GM23338 (cell line): ENCODE measurements at regions not wholly inside any gene's neighbourhood (a gene's known extent, or its start where the extent isn't known, plus 50 kb on each side); places are given as distances from the start of the nearest gene placed in this dataset.

ENCODE experiments used
- ATAC-seq: fragments of 200-7000 bp; cut with Tn5 transposase; 3 replicates; pipeline ENCODE4 v1.9.1; 2020
- DNase-seq: peaks from one replicate; pipeline ENCODE4 v3.0.0-alpha.2; 2015; ENCODE audit warnings: low spot score
- H2AFZ ChIP-seq: fragments of 200-600 bp; sonication (generic); 2 replicates; pipeline ENCODE4 v1.8.0; 2016; ENCODE audit warnings: antibody characterized with exemption, mild to moderate bottlenecking, moderate library complexity
- H3F3A ChIP-seq: fragments of 200-600 bp; sonication (generic); replicated peaks from 2 replicates; pipeline ENCODE4 v1.8.0; 2017; ENCODE audit warnings: antibody characterized with exemption, mixed run types, low read depth
- H3K27ac ChIP-seq: fragments of 200-600 bp; sonication (generic); 2 replicates; pipeline ENCODE4 v1.6.1; 2016; ENCODE audit warnings: low read depth
- H3K27me3 ChIP-seq: fragments of 200-600 bp; sonication (generic); 2 replicates; pipeline ENCODE4 v1.8.0; 2016; ENCODE audit warnings: mild to moderate bottlenecking, mixed run types, moderate library complexity; ENCODE audit not compliant: insufficient read depth
- H3K36me3 ChIP-seq: fragments of 200-600 bp; sonication (generic); 2 replicates; pipeline ENCODE4 v1.8.0; 2016; ENCODE audit warnings: mild to moderate bottlenecking; ENCODE audit not compliant: insufficient read depth
- H3K4me1 ChIP-seq: fragments of 200-600 bp; sonication (generic); 2 replicates; pipeline ENCODE4 v1.8.0; 2016; ENCODE audit warnings: mild to moderate bottlenecking, moderate library complexity; ENCODE audit not compliant: insufficient read depth
- H3K4me2 ChIP-seq: fragments of 200-600 bp; sonication (generic); 2 replicates; pipeline ENCODE4 v1.7.1; 2017; ENCODE audit warnings: mixed run types
- H3K4me3 ChIP-seq: fragments of 200-600 bp; sonication (generic); 2 replicates; pipeline ENCODE4 v1.6.1; 2016; ENCODE audit warnings: mixed run types
- H3K79me2 ChIP-seq: fragments of 200-600 bp; sonication (generic); replicated peaks from 2 replicates; pipeline ENCODE4 v1.8.0; 2017; ENCODE audit warnings: mild to moderate bottlenecking; ENCODE audit not compliant: insufficient read depth
- H3K9me2 ChIP-seq: fragments of 200-600 bp; sonication (generic); 2 replicates; pipeline ENCODE4 v1.8.0; 2017; ENCODE audit not compliant: insufficient read depth
- H4K20me1 ChIP-seq: fragments of 200-600 bp; sonication (generic); replicated peaks from 2 replicates; pipeline ENCODE4 v1.8.0; 2017; ENCODE audit warnings: mild to moderate bottlenecking; ENCODE audit not compliant: insufficient read depth
- H3K27ac Mint-ChIP-seq: 2 replicates; pipeline ENCODE4 v1.8.0; 2020; ENCODE audit warnings: inconsistent platforms, mild to moderate bottlenecking, moderate library complexity, mixed read lengths
- H3K27me3 Mint-ChIP-seq: 3 replicates; pipeline ENCODE4 v1.8.0; 2022; ENCODE audit warnings: low read depth, mild to moderate bottlenecking, moderate library complexity, mixed read lengths, inconsistent platforms; ENCODE audit not compliant: insufficient read depth, poor library complexity
- H3K36me3 Mint-ChIP-seq: 3 replicates; pipeline ENCODE4 v1.8.0; 2021; ENCODE audit warnings: low read depth, mild to moderate bottlenecking, inconsistent platforms, moderate library complexity, mixed read lengths
- H3K4me1 Mint-ChIP-seq: 3 replicates; pipeline ENCODE4 v1.8.0; 2020; ENCODE audit warnings: mild to moderate bottlenecking, inconsistent platforms, mixed read lengths
- H3K4me3 Mint-ChIP-seq: 3 replicates; pipeline ENCODE4 v1.8.0; 2021; ENCODE audit warnings: moderate library complexity, mild to moderate bottlenecking, inconsistent platforms, mixed read lengths
- H3K9me3 Mint-ChIP-seq: 3 replicates; pipeline ENCODE4 v1.8.0; 2020; ENCODE audit warnings: moderate library complexity, mild to moderate bottlenecking, inconsistent platforms, mixed read lengths
- CREB1 ChIP-seq: fragments of 250-450 bp; sonication (Bioruptor Pico); IDR thresholded peaks from 2 replicates; pipeline ENCODE4 v1.5.0; 2020; ENCODE audit warnings: low read depth, mild to moderate bottlenecking, moderate library complexity
- CTCF ChIP-seq, 2 experiments: fragments of 200-600 bp in 1 of 2; sonication (generic) in 1 of 2; conservative IDR thresholded peaks; 2 replicates each; pipeline versions ENCODE4 v1.5.1 to v1.6.1; 2016 to 2017; ENCODE audit warnings: antibody characterized with exemption in 2 of 2, low read depth in 2 of 2, mild to moderate bottlenecking in 2 of 2, moderate library complexity in 1 of 2
- ETS1 ChIP-seq: IDR thresholded peaks from 2 replicates; pipeline ENCODE4 v1.6.1; 2016; ENCODE audit warnings: antibody characterized with exemption
- JUNB ChIP-seq: IDR thresholded peaks from one replicate; pipeline ENCODE4 v1.6.1; 2016; ENCODE audit warnings: antibody characterized with exemption; ENCODE audit not compliant: unreplicated experiment
- NANOG ChIP-seq: IDR thresholded peaks from 2 replicates; pipeline ENCODE4 v1.6.1; 2016; ENCODE audit warnings: antibody characterized with exemption, borderline replicate concordance
- POLR2AphosphoS5 ChIP-seq: IDR thresholded peaks from 2 replicates; pipeline ENCODE4 v1.6.1; 2016; ENCODE audit warnings: antibody characterized with exemption, low read depth
- STAT1 ChIP-seq: IDR thresholded peaks from one replicate; pipeline ENCODE4 v1.6.1; 2016; ENCODE audit warnings: antibody characterized with exemption; ENCODE audit not compliant: unreplicated experiment
- ZNF114 ChIP-seq: fragments of 250-450 bp; sonication (Bioruptor Pico); IDR thresholded peaks from 2 replicates; pipeline ENCODE4 v1.5.0; 2020; ENCODE audit warnings: mild to moderate bottlenecking, moderate library complexity
- ZNF462 ChIP-seq: fragments of 250-450 bp; sonication (Bioruptor Pico); IDR thresholded peaks from 2 replicates; pipeline ENCODE4 v1.5.0; 2020; ENCODE audit warnings: mild to moderate bottlenecking, moderate library complexity

- Histone ChIP-seq H4K20me1 (no peaks in the 10 kb centered on the region), H3K79me2 (no peaks in the 10 kb centered on the region), H3K27ac (no peak overlapping the region), H3K4me2 (no peak overlapping the region), H3K4me1 (no peaks in the 10 kb centered on the region), H3K9me2 (no peaks in the 10 kb centered on the region), H3K27me3 (no peaks in the 10 kb centered on the region), H3F3A (no peaks in the 10 kb centered on the region), H3K36me3 (no peaks in the 10 kb centered on the region), H2AFZ (no peak overlapping the region), H3K4me3 (no peak overlapping the region)
- no peak for ATAC-seq
- Mint-ChIP-seq H3K27ac (no peak overlapping the region), H3K4me3 (no peak overlapping the region), H3K9me3 (peaks cover 15% of the 10 kb centered on the region), H3K36me3 (peaks cover 23% of the 10 kb centered on the region), H3K27me3 (no peaks in the 10 kb centered on the region), H3K4me1 (no peaks in the 10 kb centered on the region)
- TF ChIP-seq POLR2AphosphoS5 (no peak), CTCF (conservative IDR thresholded peaks at IDR 0.05; ENCODE audit: low read depth in 2 of 2) (no peak), ZNF462 (CRISPR knock-in tag) (no peak), STAT1 (no peak), ETS1 (no peak), NANOG (no peak), JUNB (no peak), ZNF114 (CRISPR knock-in tag) (no peak), CREB1 (CRISPR knock-in tag) (no peak)
- no peak for DNase-seq
Measured at GRCh38 chr4:123116412-123116811, 194.0 kb upstream of the NUDT6 start.
